ENCODE measurements at regions not wholly inside any gene's neighbourhood (a gene's known extent, or its start where the extent isn't known, plus 50 kb on each side); places are given as distances from the start of the nearest gene placed in this dataset.

DNA sequence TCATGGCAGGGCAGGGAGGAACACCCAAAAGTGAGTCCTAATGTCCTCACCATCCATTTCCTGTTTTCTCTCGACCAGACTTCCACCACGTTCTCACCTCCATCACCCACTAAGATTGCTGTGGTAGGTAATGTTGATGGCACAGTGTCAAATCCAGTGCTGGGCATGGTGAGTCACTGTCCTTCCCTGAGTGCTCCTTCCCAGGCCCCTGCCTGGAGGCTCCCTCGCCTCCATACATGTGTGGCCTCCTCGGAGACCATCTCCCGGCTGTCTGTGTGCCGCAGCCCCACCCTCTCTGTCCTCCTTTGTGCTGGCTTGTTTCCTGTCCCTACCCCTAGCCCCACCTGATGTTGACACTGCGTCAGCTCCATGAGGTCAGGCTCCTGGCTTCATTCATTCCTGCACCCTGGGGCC, 177.5 kb downstream of the SYK start:
- FAIRE-seq (no peak), DNase-seq (ENCODE audit: low spot score) (peak; percentile 49)

GRCh38 chr9:90979639-90980038, 178.0 kb downstream of the SYK start:
- no peak for DNase-seq (ENCODE audit: low spot score)
- FAIRE-seq, result no peak

DNA sequence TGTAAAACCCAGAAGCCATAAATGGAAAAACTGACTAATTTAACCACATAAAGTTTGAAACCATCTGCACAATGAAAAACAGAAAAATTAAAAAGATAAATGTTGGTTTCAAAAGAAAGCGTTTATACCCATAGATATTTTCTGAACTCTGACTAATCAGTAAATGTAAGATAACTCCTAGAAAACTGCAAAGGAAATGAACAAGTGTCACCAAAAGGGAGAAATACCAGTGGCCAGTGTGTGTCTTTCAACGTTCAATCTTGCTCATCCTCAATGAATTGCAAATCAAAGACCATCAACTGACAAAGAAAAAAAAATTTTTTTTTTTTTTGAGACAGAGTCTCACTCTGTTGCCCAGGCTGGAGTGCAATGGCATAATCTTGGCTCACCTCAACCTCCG, 180.1 kb downstream of the SYK start:
- no peak for FAIRE-seq
- DNase-seq (ENCODE audit: low spot score), result no peak

GRCh38 chr9:90983394-90983793, 181.8 kb downstream of the SYK start:
- no peak for DNase-seq (ENCODE audit: low spot score)
- FAIRE-seq, result no peak

DNA sequence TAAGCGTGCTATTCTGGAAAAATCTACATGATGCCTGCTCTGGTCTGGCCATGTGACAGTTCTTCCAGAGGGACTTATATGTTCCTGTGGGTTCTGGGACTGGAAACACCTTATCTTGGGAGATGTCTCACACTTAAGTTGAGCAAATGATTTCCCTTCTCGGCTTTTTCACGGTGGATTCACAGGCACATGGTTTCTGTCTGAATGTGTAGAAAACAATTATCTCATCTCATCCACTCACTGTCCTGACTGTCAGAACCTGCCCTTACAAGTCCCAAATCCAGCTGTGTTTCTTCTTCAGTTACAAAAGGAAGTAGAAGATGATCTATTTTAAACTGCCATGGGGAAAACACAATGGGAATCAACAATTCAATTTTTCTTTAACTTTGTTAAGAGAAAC, 184.0 kb downstream of the SYK start:
- no peak for FAIRE-seq

DNA sequence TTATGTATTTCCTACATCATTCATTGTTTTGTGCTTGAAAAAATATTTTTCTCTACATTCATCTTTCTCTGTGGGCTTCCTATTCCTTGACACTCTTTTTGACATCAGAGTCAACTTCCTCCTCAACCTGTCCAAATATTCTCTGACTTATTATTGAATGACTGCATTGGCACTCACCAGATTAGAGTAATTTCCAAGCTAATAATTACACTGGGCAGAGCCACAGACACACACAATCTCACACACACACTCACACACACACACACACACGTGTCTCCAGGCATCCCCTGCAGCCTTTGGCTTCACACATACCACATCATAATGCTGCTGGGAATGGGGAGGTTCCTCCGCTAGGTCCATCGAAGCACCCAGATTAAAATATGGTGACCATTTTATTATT, 184.5 kb downstream of the SYK start:
- DNase-seq (ENCODE audit: low spot score) (no peak), FAIRE-seq (no peak)

More for the DNA sequence above, 184.0 kb downstream of the SYK start:
- no peak for DNase-seq (ENCODE audit: low spot score)

GRCh38 chr9:90987566-90987965, 185.9 kb downstream of the SYK start:
- FAIRE-seq (no peak), DNase-seq (ENCODE audit: low spot score) (no peak)

DNA sequence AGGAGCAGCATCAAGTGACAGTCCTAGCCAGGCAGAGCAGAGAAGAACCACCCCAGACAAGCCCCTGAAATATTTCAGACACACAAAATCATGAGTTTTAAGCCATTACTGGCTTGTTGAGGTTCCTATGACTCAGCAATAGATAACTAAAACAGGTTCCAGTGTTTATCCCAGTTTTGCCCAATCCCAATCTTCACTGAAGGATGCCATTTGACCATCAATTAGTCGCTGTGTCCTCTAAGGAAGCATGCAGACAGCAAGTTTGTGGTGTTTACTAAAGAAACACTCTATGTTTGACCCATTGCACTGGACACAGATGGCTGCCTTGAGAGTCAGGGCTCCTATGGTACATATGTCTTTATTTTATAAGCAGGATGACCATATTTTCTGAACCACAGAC, 186.7 kb downstream of the SYK start:
- FAIRE-seq (no peak), DNase-seq (ENCODE audit: low spot score) (no peak)

- FAIRE-seq (no peak), DNase-seq (ENCODE audit: low spot score) (no peak)
Observed at GRCh38 chr9:90991953-90992352, 190.3 kb downstream of the SYK start.

- DNase-seq (ENCODE audit: low spot score) (no peak), FAIRE-seq (no peak)
Observed at GRCh38 chr9:90995516-90995915, 193.9 kb downstream of the SYK start.

- FAIRE-seq (no peak), DNase-seq (ENCODE audit: low spot score) (no peak)
Observed at GRCh38 chr9:90996154-90997065, 194.8 kb downstream of the SYK start.

- DNase-seq (ENCODE audit: low spot score), result no peak
- no peak for FAIRE-seq
Observed at GRCh38 chr9:90998573-90998972, 197.0 kb downstream of the SYK start.

GRCh38 chr9:90999425-91000397, 198.1 kb downstream of the SYK start:
- DNase-seq (ENCODE audit: low spot score) (no peak), FAIRE-seq (no peak)

DNA sequence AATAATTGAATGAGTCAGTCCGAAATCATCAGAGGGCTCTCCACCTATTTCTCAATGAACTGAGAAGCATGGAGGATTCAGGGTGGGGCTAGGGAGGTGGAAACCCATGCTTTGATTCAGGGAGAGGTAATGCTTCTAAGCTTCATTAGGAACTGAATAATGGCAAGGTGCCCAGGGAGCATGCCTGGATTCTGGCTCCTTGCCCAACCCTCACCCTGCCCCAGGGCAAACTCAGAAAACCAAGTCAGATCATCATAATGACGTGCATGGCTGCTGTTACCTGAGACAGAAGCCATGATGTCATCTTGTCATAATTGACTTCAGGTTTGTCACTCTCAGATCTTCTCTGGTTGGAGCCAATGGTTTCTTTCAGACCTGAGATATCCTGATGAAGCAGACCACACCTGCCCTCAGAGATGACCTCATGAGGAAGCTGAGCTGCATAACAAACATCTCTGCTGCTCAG, 199.6 kb downstream of the SYK start:
- FAIRE-seq, result peak; percentile 55
- DNase-seq (ENCODE audit: low spot score), result peak; percentile 77

DNA sequence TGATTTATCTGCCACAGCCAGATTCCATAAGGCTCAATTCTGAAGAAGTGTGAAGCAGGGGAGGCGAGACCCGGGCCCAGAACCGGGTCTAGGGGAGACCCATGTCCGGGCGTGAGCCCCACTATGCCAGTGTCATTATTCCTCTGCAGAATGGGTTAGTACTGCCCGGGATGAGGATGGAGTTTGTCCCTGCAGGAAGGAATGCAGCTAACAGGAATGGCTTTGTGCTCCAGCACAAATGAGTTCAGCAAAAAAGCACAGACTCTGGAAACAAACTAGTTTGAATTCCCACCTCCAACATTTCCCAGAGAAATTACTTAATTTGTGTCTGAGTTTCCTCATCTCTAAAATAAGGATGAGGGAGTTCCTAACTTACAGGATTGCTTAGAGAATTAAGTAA, 202.9 kb downstream of the SYK start:
- FAIRE-seq (no peak), DNase-seq (ENCODE audit: low spot score) (no peak)

- FAIRE-seq (no peak), DNase-seq (ENCODE audit: low spot score) (no peak)
Observed at GRCh38 chr9:91004992-91005391, 203.4 kb downstream of the SYK start.

GRCh38 chr9:91006046-91006445, 204.4 kb downstream of the SYK start:
- FAIRE-seq (no peak), DNase-seq (ENCODE audit: low spot score) (no peak)

DNA sequence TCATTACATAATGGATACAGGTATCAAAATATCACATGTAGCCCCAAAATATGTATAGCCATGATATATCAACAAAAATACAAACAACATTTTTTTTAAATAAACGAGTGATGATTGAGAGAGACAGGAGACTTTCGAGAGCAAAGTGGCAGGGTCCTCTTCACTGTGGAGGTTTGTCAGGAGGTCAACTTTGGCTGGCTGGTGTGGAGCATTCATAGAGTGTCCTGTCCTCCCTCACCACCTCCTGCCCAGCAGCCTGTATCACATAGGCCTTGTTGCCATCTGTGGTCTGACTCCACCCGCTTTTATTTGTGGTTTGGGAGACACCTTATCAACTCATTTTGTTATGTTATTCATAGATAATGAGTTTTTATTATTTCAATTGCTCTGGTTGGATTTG, 206.9 kb downstream of the SYK start:
- FAIRE-seq (no peak), DNase-seq (ENCODE audit: low spot score) (no peak)

DNA sequence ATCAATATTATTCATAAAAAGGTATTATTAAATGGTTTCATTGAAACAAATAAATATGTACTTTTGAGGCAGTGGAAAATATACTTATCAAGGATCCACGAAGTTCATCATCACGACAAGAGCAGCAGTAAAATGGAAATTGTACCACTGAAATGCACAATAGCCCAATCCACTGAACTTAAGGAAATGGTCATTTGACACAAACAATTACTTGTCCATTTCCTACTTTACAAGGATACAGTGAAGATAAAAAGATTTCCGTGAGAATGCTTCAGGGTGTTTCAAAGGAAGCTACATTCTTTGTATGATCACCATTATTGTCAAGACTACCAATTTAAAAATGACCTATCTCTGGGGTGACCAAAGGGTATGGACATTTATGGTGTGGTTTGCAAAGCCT, 210.3 kb downstream of the SYK start:
- DNase-seq (ENCODE audit: low spot score), result no peak
- no peak for FAIRE-seq

- no peak for FAIRE-seq
- DNase-seq (ENCODE audit: low spot score), result no peak
Observed at GRCh38 chr9:91012933-91013841, 211.6 kb downstream of the SYK start.

GRCh38 chr9:91017245-91017644, 215.6 kb downstream of the SYK start:
- DNase-seq (ENCODE audit: low spot score) (no peak), FAIRE-seq (no peak)
